GM12875 (cell line): ENCODE measurements at regions not wholly inside any gene's neighbourhood (a gene's known extent, or its start where the extent isn't known, plus 50 kb on each side); places are given as distances from the start of the nearest gene placed in this dataset.

Experiments used
- H3K4me3 ChIP-seq: one replicate; pipeline ENCODE4 v1.5.1; 2011; ENCODE audit warnings: low read depth, low read length, control low read depth
- TF ChIP-seq, protein P1 (sequence below): IDR thresholded peaks from 2 replicates; pipeline ENCODE4 v1.5.1; 2011; ENCODE audit warnings: low read depth, mild to moderate bottlenecking, control low read depth, inconsistent platforms, low read length, moderate library complexity, borderline replicate concordance; ENCODE audit not compliant: insufficient read depth

DNA sequence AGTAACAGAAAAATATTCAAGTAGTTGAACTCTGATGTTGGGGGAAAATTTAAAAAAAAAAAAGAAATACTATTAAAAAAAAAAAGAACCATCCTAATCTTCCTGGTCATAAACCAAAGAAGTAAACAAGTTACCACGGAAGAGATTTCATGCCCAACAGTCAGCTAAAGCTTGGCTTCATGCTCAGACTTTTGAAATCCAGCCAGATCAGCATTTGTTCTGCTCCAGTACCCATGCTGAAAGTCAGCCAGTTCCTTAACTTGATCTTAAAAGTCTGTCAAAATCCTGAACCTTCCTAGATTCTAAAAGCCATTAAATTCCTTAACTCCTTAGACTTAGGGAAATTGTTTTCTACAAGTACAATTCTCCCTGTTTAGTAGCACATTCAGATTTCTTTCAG is 908.7 kb upstream of the CDH9 start:
- TF ChIP-seq, protein P1, sequence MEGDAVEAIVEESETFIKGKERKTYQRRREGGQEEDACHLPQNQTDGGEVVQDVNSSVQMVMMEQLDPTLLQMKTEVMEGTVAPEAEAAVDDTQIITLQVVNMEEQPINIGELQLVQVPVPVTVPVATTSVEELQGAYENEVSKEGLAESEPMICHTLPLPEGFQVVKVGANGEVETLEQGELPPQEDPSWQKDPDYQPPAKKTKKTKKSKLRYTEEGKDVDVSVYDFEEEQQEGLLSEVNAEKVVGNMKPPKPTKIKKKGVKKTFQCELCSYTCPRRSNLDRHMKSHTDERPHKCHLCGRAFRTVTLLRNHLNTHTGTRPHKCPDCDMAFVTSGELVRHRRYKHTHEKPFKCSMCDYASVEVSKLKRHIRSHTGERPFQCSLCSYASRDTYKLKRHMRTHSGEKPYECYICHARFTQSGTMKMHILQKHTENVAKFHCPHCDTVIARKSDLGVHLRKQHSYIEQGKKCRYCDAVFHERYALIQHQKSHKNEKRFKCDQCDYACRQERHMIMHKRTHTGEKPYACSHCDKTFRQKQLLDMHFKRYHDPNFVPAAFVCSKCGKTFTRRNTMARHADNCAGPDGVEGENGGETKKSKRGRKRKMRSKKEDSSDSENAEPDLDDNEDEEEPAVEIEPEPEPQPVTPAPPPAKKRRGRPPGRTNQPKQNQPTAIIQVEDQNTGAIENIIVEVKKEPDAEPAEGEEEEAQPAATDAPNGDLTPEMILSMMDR = no peak
- no peak overlapping the region for H3K4me3 ChIP-seq

DNA sequence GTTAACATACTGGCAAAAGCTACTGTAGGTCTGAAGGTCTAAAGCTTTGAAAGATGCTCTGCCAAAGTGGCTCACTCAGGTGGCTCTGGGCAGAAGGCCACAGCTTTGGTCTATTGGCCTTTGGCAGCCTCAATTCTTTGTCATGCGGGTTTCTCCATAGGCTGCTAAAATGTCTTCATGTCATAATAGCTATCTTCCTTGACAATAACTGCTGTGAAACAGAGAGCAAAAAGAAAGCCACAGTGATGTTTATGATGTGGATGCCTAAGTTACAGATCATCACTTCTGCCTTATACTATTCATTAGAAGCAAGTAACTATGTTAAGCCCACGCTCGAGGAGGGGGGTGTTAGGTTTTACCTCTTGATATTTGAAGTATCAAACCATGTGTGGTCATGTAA is 906.1 kb upstream of the CDH9 start:
- H3K4me3 ChIP-seq = no peak overlapping the region
- TF ChIP-seq, protein P1 = no peak

DNA sequence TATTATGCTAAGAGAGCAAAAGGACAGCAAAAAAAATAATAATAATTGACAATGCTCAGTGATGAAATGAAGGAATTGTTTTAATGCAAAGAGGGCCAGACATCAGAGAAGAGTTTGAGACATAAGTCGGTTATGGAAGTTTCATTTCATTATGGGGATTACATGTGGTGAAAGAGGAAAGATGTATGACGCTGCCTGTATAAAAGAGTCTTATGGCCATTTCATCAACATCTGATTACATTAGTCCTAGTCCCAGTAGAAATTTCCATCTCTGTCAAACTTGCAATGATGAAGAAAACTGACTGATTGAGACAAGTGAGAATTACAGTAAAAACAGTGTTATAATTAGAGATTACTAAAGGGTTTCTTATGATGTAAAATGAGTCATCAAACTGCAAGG is 900.6 kb upstream of the CDH9 start:
- TF ChIP-seq, protein P1 = no peak
- H3K4me3 ChIP-seq = no peak overlapping the region

DNA sequence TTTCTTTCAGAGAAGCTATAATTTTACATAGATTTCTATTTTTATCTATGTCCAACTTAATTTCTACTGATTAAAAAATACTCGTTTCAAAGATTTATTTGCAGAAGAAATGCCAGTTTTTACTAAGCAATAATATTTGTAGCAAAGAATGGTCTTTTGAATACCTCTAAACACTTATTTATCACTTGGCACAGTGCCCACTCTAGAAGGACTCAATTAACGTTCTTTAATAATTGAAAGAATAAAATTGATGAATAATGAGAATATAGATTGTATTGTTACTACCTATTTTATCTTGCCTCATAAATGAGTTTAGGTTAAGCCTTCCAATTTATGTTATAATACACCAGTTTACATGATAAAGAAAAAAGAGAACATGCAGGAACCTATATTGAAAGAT is 889.7 kb upstream of the CDH9 start:
- TF ChIP-seq, protein P1 = no peak
- no peak overlapping the region for H3K4me3 ChIP-seq

DNA sequence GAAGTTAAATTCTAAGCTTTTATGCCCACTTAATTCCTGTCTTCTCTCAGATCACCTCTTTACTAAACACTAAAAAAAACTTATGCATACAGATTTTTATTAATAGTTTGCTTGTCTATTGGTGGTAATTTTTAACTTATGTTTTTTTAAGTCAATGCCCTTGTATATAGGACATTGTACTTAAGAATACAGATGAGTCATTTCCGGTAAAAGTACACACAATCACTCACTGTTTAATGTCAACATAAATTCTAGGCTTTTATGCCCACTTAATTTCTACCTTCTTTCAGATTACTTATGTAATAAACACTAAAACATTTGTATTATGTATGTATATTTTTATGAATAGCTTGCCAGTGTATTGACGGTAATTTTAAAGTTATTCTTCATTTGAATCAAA is 872.8 kb upstream of the CDH9 start:
- TF ChIP-seq, protein P1 = no peak
- H3K4me3 ChIP-seq = no peak overlapping the region

DNA sequence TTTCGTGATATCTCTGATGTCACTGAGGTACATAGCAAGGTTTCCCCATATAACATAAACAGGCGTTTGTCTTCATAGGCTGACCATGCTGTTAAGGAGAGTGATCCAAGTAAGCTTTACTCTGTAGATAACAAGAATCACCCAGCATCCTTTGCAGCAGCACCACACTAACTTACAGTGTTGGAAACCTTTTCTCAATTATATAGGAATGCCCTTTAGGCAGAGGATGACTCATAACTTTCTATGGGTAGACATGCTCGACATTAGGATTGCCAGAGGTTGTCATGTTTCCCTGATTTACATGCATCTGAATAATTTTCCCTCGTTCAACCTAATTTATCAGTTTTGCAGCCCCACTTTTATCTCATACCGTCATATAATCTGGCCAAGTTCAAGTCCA is 870.0 kb upstream of the CDH9 start:
- TF ChIP-seq, protein P1 = no peak
- H3K4me3 ChIP-seq = no peak overlapping the region

DNA sequence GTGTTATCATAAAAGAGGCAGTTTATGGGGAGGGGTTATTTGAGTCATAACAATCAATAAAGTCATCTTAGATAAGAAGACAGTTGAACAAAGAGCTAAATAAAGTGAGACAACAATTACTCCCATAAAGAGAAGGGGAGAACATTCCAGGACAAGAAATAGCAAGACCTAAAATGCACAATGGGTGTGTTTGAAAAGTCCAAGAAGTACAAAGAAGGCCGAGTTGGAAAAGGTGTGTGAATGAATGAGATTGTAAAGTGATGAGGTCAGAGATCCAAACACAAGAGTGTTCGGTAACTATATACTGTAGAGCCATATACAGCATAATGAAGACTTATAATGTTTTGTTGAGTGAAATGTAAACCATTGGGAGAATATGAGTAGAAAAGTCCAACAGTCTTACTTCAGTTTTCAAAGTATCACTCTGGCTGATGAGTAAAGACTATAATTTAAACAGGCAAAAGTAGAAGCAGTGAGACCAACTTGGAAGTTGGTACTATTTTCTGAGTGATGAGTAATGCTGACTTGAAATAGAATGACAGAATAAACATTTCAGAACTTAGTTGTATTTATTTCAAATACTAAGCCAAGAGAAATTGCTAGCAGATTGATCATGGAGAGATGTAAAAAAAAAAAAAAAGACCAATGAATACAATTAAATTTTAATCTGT is 868.7 kb upstream of the CDH9 start:
- H3K4me3 ChIP-seq = no peak overlapping the region
- TF ChIP-seq, protein P1 = no peak
